Activated CD4-positive, alpha-beta T cell treated with anti-CD3 and anti-CD28 coated beads, Interleukin-2, amount 50 U/mL, for 4 hours (primary cell): ENCODE measurements at regions not wholly inside any gene's neighbourhood (a gene's known extent, or its start where the extent isn't known, plus 50 kb on each side); places are given as distances from the start of the nearest gene placed in this dataset.

Experiments used
- DNase-seq, 2 experiments: peaks; one replicate each; pipeline ENCODE4 v3.0.0-alpha.2; 2020

GRCh38 chr13:73273745-73274144 lies 214.9 kb downstream of the KLF5 start:
- DNase-seq: no peak

- DNase-seq: no peak
These were observed 214.5 kb downstream of the KLF5 start for GRCh38 chr13:73273276-73273675.

DNA sequence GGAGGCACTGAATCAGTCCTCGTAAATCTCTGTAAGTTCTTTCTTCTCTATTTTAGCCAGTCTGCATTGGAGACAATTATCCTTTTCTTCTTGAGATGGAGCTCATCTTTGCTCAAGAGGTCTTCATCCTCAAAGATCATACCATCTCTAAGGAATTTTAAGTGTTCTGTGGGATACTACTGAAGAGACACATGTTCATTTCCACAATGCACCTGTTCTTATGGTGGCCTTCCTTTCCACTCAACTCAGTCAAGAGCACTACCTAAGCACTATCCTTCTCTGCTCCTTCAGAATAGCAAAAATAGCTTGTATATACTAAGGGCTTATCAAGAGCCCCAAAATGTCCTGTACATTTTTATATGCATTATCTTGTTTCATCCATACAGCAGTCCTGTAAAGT lies 214.0 kb downstream of the KLF5 start:
- no peak for DNase-seq

GRCh38 chr13:73268306-73268705 lies 209.5 kb downstream of the KLF5 start:
- no peak for DNase-seq

DNA sequence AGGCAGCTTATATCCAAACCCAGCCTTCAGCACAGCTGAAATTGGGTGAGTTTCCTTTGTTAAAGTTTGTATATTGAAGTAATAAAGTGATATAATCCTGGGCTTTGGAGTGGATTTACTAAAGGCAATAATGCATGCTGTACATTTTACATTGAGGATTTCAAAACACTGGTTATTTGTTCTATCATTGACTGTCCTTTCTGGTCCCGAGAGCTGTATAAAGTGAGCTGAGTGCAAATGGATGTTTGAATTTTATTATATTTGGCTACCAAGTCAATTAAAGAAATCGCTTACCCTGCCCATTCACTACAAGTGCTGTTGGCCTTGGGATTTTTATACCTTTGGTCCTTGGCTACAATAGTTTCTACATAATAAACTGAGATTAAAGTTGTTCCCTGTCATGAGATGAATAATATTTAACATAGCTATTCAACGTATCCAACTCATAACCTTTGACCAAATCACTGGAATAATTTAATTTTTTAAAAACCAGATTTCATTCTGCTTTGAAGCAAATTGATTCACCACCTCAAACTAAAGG lies 207.9 kb downstream of the KLF5 start:
- DNase-seq: no peak

- DNase-seq: no peak
These were observed 204.2 kb downstream of the KLF5 start for GRCh38 chr13:73262862-73263627.

GRCh38 chr13:73261739-73262216 lies 203.0 kb downstream of the KLF5 start:
- DNase-seq: no peak

- no peak for DNase-seq
These were observed 200.5 kb downstream of the KLF5 start for GRCh38 chr13:73259061-73260017.

GRCh38 chr13:73258406-73258805 lies 199.6 kb downstream of the KLF5 start:
- DNase-seq: no peak

GRCh38 chr13:73254827-73255226 lies 196.0 kb downstream of the KLF5 start:
- no peak for DNase-seq

DNA sequence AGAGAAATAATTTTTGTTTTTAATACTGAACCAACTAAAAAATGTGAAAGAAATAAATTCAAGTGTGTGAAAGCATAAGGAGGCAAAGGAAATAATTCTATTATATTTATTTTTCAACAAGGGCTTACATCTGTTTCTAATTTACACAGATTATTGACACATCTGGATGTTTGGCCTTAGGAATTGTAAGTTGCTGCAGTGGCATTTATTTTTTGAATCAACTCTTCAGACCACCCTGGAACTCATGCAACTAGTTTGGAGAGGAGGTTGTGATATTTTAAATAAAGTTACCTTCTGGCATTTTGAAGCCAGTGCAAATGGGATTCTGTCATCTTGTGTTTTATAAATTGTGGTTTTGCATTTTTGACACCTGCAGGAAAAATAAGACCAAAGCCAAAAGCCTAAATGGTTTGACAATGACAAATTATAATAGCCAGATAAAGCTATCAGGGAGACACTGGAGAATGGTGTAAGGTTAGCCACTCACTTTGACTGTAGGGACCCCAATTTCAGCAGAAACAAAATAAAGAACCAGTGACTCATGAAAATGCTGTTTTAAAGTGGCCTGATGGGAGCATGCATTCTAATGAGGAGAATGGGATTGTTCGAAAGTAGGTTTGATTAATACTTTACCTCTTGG lies 192.9 kb downstream of the KLF5 start:
- DNase-seq: no peak

DNA sequence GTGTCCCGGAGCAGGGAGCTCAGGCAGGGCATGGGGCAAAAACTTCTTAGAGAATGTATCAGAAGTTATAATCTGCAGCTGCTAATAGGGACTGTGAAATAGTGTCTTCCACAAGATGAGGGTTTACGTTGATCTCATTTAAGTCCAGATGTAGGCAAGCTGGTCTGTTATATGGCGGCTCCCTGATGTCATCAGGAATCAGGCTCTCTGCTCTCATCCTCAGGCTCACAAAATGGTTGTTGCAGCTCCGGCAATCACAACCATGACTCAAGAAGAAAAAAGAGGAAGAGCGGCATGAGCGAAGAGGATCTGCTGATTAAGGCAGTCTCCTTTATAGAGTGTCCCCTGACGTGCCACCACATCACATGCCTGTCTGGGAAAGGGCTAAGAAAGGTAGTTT lies 191.3 kb downstream of the KLF5 start:
- DNase-seq: no peak

DNA sequence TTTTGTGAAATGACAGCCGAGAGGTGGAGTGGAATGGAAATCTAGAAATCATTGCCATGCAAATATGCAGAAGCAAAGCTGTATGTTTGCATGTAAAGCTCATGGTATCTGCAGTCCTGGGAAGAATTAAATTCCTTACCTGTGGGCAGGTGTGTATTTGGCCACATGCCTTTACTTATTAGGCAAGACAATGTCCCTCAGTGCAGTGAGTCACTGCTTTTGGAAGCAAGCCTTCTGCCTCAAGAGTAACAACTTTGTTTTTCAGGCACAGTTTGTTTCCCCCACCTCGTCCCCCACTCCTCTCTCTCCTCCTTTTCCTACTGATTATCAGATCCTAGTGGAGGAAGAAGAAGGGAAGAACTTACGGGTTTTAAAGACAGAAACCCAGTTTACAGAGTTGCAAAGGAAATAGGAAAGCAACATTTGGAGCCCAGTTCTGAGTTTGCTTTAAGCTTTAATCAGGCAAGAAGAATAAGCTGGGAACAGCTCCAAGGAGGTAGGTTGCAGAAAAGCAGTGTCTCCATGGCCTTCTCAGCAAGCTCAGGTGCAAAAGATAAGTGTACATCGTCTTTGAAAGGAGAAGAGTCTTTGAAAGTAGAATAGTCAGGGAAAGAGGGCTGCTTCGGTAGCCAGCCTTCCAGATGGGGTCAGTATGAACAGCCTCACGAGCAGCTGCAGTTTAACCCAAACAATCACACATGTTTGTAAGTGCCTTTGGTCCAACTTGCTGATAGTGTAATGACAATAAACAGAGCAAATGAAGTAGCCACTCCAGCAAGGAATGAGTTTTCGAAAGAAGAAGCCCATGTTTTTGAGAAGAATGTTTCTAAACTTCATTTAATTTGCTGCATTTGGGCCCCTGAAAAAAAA lies 190.1 kb downstream of the KLF5 start:
- no peak for DNase-seq

DNA sequence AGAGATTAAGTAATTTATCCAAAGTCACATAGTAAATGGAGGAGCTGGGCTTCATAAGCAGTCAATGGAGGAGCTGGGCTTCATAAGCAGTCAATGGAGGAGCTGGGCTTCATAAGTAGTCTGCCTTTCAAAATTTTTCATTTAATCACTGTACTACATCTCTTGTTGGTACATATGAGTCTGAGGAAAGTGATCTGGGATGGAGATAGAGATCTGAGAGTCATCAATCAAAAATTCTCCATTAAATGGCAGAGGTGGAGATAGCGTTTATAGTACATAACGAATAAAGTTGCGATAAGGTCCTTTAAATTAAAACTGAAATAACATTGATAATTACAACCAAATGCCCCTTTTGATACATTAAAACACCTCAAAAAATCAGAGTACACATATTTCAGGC lies 189.3 kb downstream of the KLF5 start:
- DNase-seq: no peak

- DNase-seq: no peak
These were observed 186.4 kb downstream of the KLF5 start for GRCh38 chr13:73245246-73245645.

- DNase-seq: no peak
These were observed 185.7 kb downstream of the KLF5 start for GRCh38 chr13:73244467-73244866.

DNA sequence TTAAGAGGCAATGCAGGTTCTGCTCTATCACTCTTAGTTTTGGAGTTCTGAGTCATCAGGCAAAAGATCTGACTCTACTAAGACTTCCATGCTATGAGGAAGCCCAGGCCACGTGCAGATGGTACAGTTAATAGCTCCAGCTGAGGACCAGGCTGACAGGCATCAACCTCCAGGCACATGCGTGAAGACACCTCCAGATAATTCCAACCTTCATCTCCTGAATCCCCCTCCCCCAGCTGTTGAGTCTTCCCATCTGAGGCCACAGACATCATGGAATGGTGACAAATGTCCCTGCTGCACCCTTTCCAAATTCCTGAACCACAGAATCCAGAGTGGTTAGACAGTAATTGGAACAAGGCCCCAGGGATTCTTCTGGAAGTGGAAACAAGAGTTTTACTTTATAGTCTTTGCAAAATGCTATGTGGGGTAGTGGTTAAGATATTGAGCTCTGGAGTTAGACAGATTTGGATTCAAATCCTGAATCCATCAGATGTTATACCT lies 183.8 kb downstream of the KLF5 start:
- DNase-seq: no peak

DNA sequence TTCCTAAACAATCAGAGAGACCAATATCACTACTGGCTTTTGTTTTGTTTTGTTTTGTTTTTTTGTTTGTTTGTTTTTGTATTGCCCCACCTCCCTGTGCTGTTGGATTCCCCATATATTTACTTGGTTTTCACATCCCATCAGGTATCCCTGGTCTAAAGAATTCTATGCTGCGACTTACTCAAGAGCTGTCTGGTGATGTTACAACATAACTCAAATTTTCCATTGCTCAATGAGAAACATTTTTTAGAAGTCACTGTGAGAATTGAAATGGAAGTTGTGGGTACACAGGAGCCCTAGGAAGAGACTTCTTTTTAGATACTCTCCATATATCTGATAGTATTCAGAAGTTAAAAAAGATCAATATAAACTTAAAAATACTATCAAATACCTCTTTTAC lies 181.4 kb downstream of the KLF5 start:
- DNase-seq: no peak

GRCh38 chr13:73235385-73235784 lies 176.6 kb downstream of the KLF5 start:
- DNase-seq: no peak

GRCh38 chr13:73231471-73231870 lies 172.7 kb downstream of the KLF5 start:
- no peak for DNase-seq

DNA sequence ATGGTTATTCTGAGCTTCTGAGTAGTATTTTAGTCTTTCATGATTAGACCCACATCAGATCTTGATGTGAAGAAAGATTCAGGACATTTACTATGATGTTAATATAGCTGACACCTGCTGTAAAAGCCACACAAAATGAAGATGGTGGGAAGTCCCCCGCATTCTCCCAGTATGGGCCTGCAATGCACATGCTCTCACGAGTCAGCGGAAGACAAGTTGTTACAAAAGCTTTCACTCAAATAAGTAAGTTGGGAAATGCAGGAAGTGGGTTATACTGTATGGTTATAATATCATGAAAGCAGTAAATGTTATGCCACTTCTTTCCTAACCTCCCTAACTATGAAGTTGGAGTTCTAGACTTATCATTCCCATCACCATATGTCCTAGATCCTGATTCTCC lies 171.9 kb downstream of the KLF5 start:
- DNase-seq: no peak

DNA sequence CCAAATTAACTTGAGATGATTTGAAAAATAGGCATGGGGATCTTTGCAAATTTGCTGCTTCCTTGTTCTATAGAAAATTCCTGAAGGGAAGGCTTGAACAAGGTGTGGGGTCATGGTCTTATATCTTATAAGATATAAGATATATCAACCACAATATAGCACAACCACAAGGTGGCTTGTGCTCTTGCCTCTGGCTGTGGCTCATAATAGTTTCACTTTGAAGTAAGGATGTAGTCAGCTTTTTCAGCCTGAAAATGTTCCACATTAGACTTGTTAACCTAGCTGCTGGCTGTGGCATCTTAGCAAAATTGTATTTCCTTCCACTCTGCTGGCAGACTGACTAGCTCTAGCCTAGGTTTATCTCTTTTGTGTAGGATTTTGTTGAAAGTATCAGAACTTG lies 169.7 kb downstream of the KLF5 start:
- no peak for DNase-seq
